ENCODE measurements at regions not wholly inside any gene's neighbourhood (a gene's known extent, or its start where the extent isn't known, plus 50 kb on each side); places are given as distances from the start of the nearest gene placed in this dataset.
"Not testable (repeated sequence)": the region's sequence is repeated elsewhere in the genome, so short reads cannot be mapped to it uniquely, and the experiment has no call there.

DNA sequence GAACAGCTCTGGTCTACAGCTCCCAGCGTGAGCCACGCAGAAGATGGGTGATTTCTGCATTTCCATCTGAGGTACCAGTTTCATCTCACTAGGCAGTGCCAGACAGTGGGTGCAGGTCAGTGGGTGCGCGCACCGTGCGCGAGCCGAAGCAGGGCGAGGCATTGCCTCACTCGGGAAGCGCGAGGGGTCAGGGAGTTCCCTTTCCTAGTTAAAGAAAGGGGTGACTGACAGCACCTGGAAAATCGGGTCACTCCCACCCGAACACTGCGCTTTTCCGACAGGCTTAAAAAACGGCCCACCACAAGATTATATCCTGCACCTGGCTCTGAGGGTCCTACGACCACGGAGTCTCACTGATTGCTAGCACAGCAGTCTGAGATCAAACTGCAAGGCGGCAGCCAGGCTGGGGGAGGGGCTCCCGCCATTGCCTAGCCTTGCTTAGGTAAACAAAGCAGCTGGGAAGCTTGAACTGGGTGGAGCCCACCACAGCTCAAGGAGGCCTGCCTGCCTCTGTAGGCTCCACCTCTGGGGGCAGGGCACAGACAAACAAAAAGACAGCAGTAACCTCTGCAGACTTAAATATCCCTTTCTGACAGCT is 325.0 kb upstream of the CHST9 start:
- not testable (repeated sequence) for TF ChIP-seq YY1 (IDR thresholded peaks at IDR 0.05; ENCODE audit: insufficient read depth, insufficient read length); SUZ12 (IDR thresholded peaks at IDR 0.05; ENCODE audit: extremely low read depth, insufficient read depth, insufficient read length); ZNF274 (IDR thresholded peaks at IDR 0.05; ENCODE audit: low read depth, low read length)
